H1 (cell line): ENCODE measurements at regions not wholly inside any gene's neighbourhood (a gene's known extent, or its start where the extent isn't known, plus 50 kb on each side); places are given as distances from the start of the nearest gene placed in this dataset.

Experiments
- CTCF ChIA-PET: fragments of 300-600 bp; sonication (Branson Sonifier 250); formaldehyde crosslinking; loops from one replicate; lab custom pipeline; 2021; ENCODE audit not compliant: partially characterized antibody; lab: Charles Lee
- POLR2A ChIA-PET: fragments of 300-600 bp; sonication (Branson Sonifier 250); formaldehyde crosslinking; loops from one replicate; lab custom pipeline; 2021; ENCODE audit warnings: inconsistent platforms; ENCODE audit not compliant: partially characterized antibody; lab: Charles Lee
- DNase-seq, 2 experiments: peaks; one replicate each; pipeline versions ENCODE4 v3.0.0 to v3.0.0-alpha.2; 2010 to 2022; ENCODE audit warnings: low spot score in 2 of 2, low read depth in 1 of 2, mixed read lengths in 1 of 2
- FAIRE-seq: peaks from 2 replicates; lab custom pipeline; 2011; peaks lifted over from hg19 to GRCh38; lab: Jason Lieb, UNC
- H2AFZ ChIP-seq: 2 replicates; pipeline ENCODE4 v1.8.1; 2012; ENCODE audit warnings: low read length, inconsistent platforms
- H2AK5ac ChIP-seq: 2 replicates; pipeline ENCODE4 v1.6.1; 2013; ENCODE audit warnings: low read depth, low read length
- H2BK120ac ChIP-seq: replicated peaks from 2 replicates; pipeline ENCODE3; 2013; ENCODE audit warnings: low read depth, low read length, inconsistent platforms
- H2BK12ac ChIP-seq: 2 replicates; pipeline ENCODE4 v1.6.1; 2013; ENCODE audit warnings: low read depth, low read length
- H2BK15ac ChIP-seq: 2 replicates; pipeline ENCODE4 v1.6.1; 2013; ENCODE audit warnings: low read length
- H2BK20ac ChIP-seq: 2 replicates; pipeline ENCODE4 v1.6.1; 2013; ENCODE audit warnings: low read length
- H2BK5ac ChIP-seq: 2 replicates; pipeline ENCODE4 v1.6.1; 2013; ENCODE audit warnings: low read depth, low read length
- H3K14ac ChIP-seq: 2 replicates; pipeline ENCODE4 v1.6.1; 2013; ENCODE audit warnings: inconsistent platforms; ENCODE audit not compliant: insufficient read length
- H3K18ac ChIP-seq: 2 replicates; pipeline ENCODE4 v1.6.1; 2013; ENCODE audit warnings: low read length; ENCODE audit errors: extremely low read depth
- H3K23ac ChIP-seq: 2 replicates; pipeline ENCODE4 v1.6.1; 2013; ENCODE audit warnings: inconsistent platforms; ENCODE audit not compliant: insufficient read length
- H3K23me2 ChIP-seq: 2 replicates; pipeline ENCODE4 v1.6.1; 2013; ENCODE audit warnings: low read depth, low read length
- H3K27ac ChIP-seq: 2 replicates; pipeline ENCODE4 v1.6.1; 2011; ENCODE audit warnings: low read depth, low read length, inconsistent platforms
- H3K27me3 ChIP-seq, 4 experiments: replicated peaks in 1 of 4; 1 replicate in 1 of 4; 2 replicates in 3 of 4; pipeline versions ENCODE4 v1.6.1 to v1.8.1; 2011 to 2013; ENCODE audit warnings: low read length in 3 of 4, mild to moderate bottlenecking in 3 of 4, inconsistent platforms in 2 of 4, mixed read lengths in 2 of 4, moderate library complexity in 1 of 4; ENCODE audit not compliant: control insufficient read depth in 3 of 4, insufficient read depth in 3 of 4; ENCODE audit errors: extremely low read depth in 1 of 4
- H3K36me3 ChIP-seq, 4 experiments: 2 replicates each; pipeline versions ENCODE4 v1.6.1 to v1.8.1; 2011 to 2013; ENCODE audit warnings: mild to moderate bottlenecking in 4 of 4, low read length in 3 of 4, moderate library complexity in 2 of 4, control low read depth in 1 of 4, inconsistent platforms in 1 of 4; ENCODE audit not compliant: insufficient read depth in 4 of 4, control insufficient read depth in 2 of 4
- H3K4ac ChIP-seq: replicated peaks from 2 replicates; pipeline ENCODE3; 2013; ENCODE audit warnings: low read length, low read depth, mixed read lengths, inconsistent platforms; ENCODE audit not compliant: insufficient read length
- H3K4me1 ChIP-seq, 4 experiments: replicated peaks in 1 of 4; 1 replicate in 1 of 4; 2 replicates in 3 of 4; pipeline versions ENCODE4 v1.6.1 to v1.8.1; 2011 to 2013; ENCODE audit warnings: low read length in 3 of 4, inconsistent platforms in 2 of 4, mixed read lengths in 1 of 4; ENCODE audit not compliant: insufficient read depth in 4 of 4, control insufficient read depth in 3 of 4
- H3K4me2 ChIP-seq, 2 experiments: 2 replicates each; pipeline versions ENCODE4 v1.6.1 to v1.8.1; 2011 to 2013; ENCODE audit warnings: low read depth in 2 of 2, low read length in 2 of 2, control low read depth in 1 of 2, inconsistent platforms in 1 of 2, mild to moderate bottlenecking in 1 of 2; ENCODE audit not compliant: insufficient read depth in 1 of 2
- H3K4me3 ChIP-seq, 4 experiments: fragments of 200-600, 300-600 bp in 1 of 4; sonication (generic), shearing (Covaris generic), sonication (Bioruptor Twin) in 1 of 4; 2 replicates each; pipeline versions ENCODE4 v1.5.1 to v1.8.1; 2011 to 2016; ENCODE audit warnings: low read length in 4 of 4, low read depth in 3 of 4, control low read depth in 2 of 4, inconsistent platforms in 2 of 4, mild to moderate bottlenecking in 2 of 4, mixed read lengths in 1 of 4, moderate library complexity in 1 of 4; ENCODE audit not compliant: insufficient read depth in 2 of 4; ENCODE audit errors: extremely low read depth in 1 of 4
- H3K56ac ChIP-seq: replicated peaks from 2 replicates; pipeline ENCODE3; 2013; ENCODE audit warnings: low read depth, mild to moderate bottlenecking, mixed read lengths, low read length, inconsistent platforms; ENCODE audit not compliant: insufficient read length
- H3K79me1 ChIP-seq: 2 replicates; pipeline ENCODE4 v1.6.1; 2013; ENCODE audit warnings: low read depth, low read length, control low read depth
- H3K79me2 ChIP-seq, 2 experiments: 2 replicates each; pipeline versions ENCODE4 v1.6.1 to v1.8.1; 2012 to 2013; ENCODE audit warnings: low read length in 2 of 2, mild to moderate bottlenecking in 2 of 2, inconsistent platforms in 1 of 2; ENCODE audit not compliant: insufficient read depth in 2 of 2, control insufficient read depth in 1 of 2
- H3K9ac ChIP-seq, 4 experiments: replicated peaks in 1 of 4; 1 replicate in 1 of 4; 2 replicates in 3 of 4; pipeline versions ENCODE4 v1.6.1 to v1.8.1; 2011 to 2013; ENCODE audit warnings: low read depth in 3 of 4, low read length in 3 of 4, control low read depth in 2 of 4, mild to moderate bottlenecking in 2 of 4, moderate library complexity in 2 of 4, inconsistent platforms in 1 of 4; ENCODE audit errors: extremely low read depth in 1 of 4
- H3K9me3 ChIP-seq, 2 experiments: 2 replicates each; pipeline versions ENCODE4 v1.6.1 to v1.8.1; 2012 to 2013; ENCODE audit warnings: mild to moderate bottlenecking in 2 of 2, moderate library complexity in 2 of 2, control low read depth in 1 of 2, inconsistent platforms in 1 of 2, low read depth in 1 of 2, low read length in 1 of 2, mixed read lengths in 1 of 2; ENCODE audit not compliant: insufficient read depth in 2 of 2
- H4K20me1 ChIP-seq, 2 experiments: replicated peaks in 1 of 2; 2 replicates each; pipeline versions ENCODE3 to v1.8.1; 2011 to 2013; ENCODE audit warnings: inconsistent platforms in 2 of 2, low read length in 2 of 2, mild to moderate bottlenecking in 1 of 2; ENCODE audit not compliant: insufficient read depth in 2 of 2, control insufficient read depth in 1 of 2
- H4K5ac ChIP-seq: 2 replicates; pipeline ENCODE4 v1.6.1; 2013; ENCODE audit warnings: low read length, low read depth, mixed read lengths, inconsistent platforms; ENCODE audit not compliant: insufficient read length
- H4K8ac ChIP-seq: 2 replicates; pipeline ENCODE4 v1.8.0; 2013; ENCODE audit warnings: mild to moderate bottlenecking, moderate library complexity, low read length, inconsistent platforms; ENCODE audit not compliant: insufficient read depth; ENCODE audit errors: extremely low read depth
- H4K91ac ChIP-seq: replicated peaks from 2 replicates; pipeline ENCODE3; 2013; ENCODE audit warnings: low read length, mixed read lengths, inconsistent platforms; ENCODE audit not compliant: insufficient read length
- EGR1 ChIP-seq: IDR thresholded peaks from 2 replicates; pipeline ENCODE4 v1.6.1; 2011; ENCODE audit warnings: low read depth, low read length, borderline replicate concordance
- JUN ChIP-seq: IDR thresholded peaks from 2 replicates; pipeline ENCODE4 v1.6.1; 2011; ENCODE audit warnings: low read depth, mild to moderate bottlenecking, improper control_type of control experiment, low read length
- WGBS, 2 experiments: shearing (Covaris generic) in 1 of 2; methylation state at CpG; one replicate each; pipeline versions ENCODE4 v1.1.6 to v1.1.7; 2013 to 2015; ENCODE audit warnings: low lambda C conversion rate in 2 of 2, mixed read lengths in 2 of 2, inconsistent platforms in 1 of 2, low coverage in 1 of 2, missing lambda C conversion rate in 1 of 2; ENCODE audit not compliant: insufficient replicate concordance in 2 of 2, insufficient coverage in 1 of 2, insufficient read length in 1 of 2; ENCODE audit errors: extremely low coverage in 1 of 2, missing lambda C conversion rate in 1 of 2; 5-methylcytosine and 5-hydroxymethylcytosine counted together

DNA sequence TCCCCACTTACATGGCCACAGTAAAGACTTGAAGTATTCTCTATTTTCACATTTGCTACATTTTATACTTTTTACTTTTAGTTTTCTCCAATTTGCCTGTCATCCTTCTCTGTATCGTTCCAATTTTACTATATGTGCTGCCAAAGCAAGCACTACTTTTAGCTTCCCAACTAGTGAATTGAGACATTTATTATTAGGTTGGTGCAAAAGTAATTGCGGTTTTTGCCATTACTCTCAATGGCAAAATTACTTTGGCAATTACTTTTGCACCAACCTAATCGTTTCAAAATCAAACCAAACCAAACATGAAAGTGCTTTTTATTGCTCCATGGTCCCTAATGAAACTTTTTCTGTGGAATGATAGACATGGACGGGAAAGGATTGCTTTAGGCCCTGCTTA, 56.6 kb upstream of the ATF3 start:
- POLR2A ChIA-PET: interaction anchor here (0.7 to 1.0 kb wide), 5 partner anchors 12 to 113 kb away, joined by 3 to 4 read pairs (median 3); partner anchors contain the start of gene ATF3
- no peak for FAIRE-seq
- H2BK12ac ChIP-seq: no peak overlapping the region

More for the DNA sequence above, 56.6 kb upstream of the ATF3 start:
- H3K36me3 ChIP-seq: no peaks in the 10 kb centered on the region
- no peak overlapping the region for H3K9ac ChIP-seq
- no peak overlapping the region for H4K91ac ChIP-seq
- H3K4ac ChIP-seq: no peak overlapping the region
- no peak overlapping the region for H2BK120ac ChIP-seq
- peaks cover 0 to 6% (median under 1%) of the 10 kb centered on the region in 4 experiments; a peak in 2 of 7 replicates for H3K4me1 ChIP-seq
- no peak for TF ChIP-seq JUN
- TF ChIP-seq EGR1: no peak
- no peaks in the 10 kb centered on the region for H3K79me1 ChIP-seq
- H3K4me3 ChIP-seq: no peak overlapping the region; a peak in 1 of 8 replicates
- no peaks in the 10 kb centered on the region for H4K20me1 ChIP-seq
- no peak overlapping the region for H2BK5ac ChIP-seq
- H3K56ac ChIP-seq: no peak overlapping the region
- 67% methylated on average over 4 of the region's 4 CpGs; no CpG with 5 or more reads in 1 of the 2 experiments for WGBS, 2 experiments
- no peak overlapping the region for H3K14ac ChIP-seq
- no peaks in the 10 kb centered on the region for H3K79me2 ChIP-seq
- no peaks in the 10 kb centered on the region; a peak in 1 of 4 replicates for H3K9me3 ChIP-seq
- H3K27me3 ChIP-seq: peaks cover 0 to 4% (median 0%) of the 10 kb centered on the region in 4 experiments; a peak in 1 of 7 replicates
- no peak overlapping the region for H3K27ac ChIP-seq
- no peak for DNase-seq
- H3K23ac ChIP-seq: no peak overlapping the region
- no peak overlapping the region for H3K18ac ChIP-seq
- H4K5ac ChIP-seq: no peak overlapping the region
- no peak overlapping the region for H2AFZ ChIP-seq
- H2BK20ac ChIP-seq: no peak overlapping the region
- no peak overlapping the region for H2BK15ac ChIP-seq
- no peaks in the 10 kb centered on the region for H3K23me2 ChIP-seq
- H2AK5ac ChIP-seq: no peak overlapping the region
- no peak overlapping the region for H4K8ac ChIP-seq
- H3K4me2 ChIP-seq: peak overlapping the region in 1 of 2 experiments; percentile 20; a peak in 1 of 4 replicates
- CTCF ChIA-PET: interaction anchor here (0.5 to 1.5 kb wide), 3 partner anchors 17 to 120 kb away, joined by 3 to 6 read pairs (median 3); no protein-coding TSS in a partner anchor
